Brain microvascular endothelial cell (primary cell): ENCODE measurements at regions not wholly inside any gene's neighbourhood (a gene's known extent, or its start where the extent isn't known, plus 50 kb on each side); places are given as distances from the start of the nearest gene placed in this dataset.

ENCODE experiments used
- DNase-seq: peaks from one replicate; pipeline ENCODE4 v3.0.0-alpha.2; 2020
- H3K27ac ChIP-seq: fragments of 250-450 bp; sonication (Bioruptor Pico); 2 replicates; pipeline ENCODE4 v1.5.1; 2020; ENCODE audit warnings: mild to moderate bottlenecking, moderate library complexity
- H3K27me3 ChIP-seq: fragments of 250-450 bp; sonication (Bioruptor Pico); replicated peaks from 2 replicates; pipeline ENCODE4 v1.5.1; 2020; ENCODE audit warnings: mild to moderate bottlenecking
- H3K36me3 ChIP-seq: fragments of 250-450 bp; sonication (Bioruptor Pico); replicated peaks from 2 replicates; pipeline ENCODE4 v1.5.1; 2020; ENCODE audit warnings: mild to moderate bottlenecking
- H3K4me3 ChIP-seq: 2 replicates; pipeline ENCODE4 v1.5.1; 2011; ENCODE audit warnings: low read depth, mild to moderate bottlenecking, control low read depth, low read length, moderate library complexity
- in situ Hi-C: cut with HindIII; loops from 2 replicates; pipeline ENCODE4 v1.10.0; 2017; ENCODE audit warnings: low sequenced_read_pairs, low pct_ligation_motif_present
- TF ChIP-seq, protein P1 (sequence below): IDR thresholded peaks from 2 replicates; pipeline ENCODE4 v1.5.1; 2011; ENCODE audit warnings: low read depth, mild to moderate bottlenecking, moderate library complexity, low read length, control low read depth, inconsistent platforms; ENCODE audit errors: missing control alignments

DNA sequence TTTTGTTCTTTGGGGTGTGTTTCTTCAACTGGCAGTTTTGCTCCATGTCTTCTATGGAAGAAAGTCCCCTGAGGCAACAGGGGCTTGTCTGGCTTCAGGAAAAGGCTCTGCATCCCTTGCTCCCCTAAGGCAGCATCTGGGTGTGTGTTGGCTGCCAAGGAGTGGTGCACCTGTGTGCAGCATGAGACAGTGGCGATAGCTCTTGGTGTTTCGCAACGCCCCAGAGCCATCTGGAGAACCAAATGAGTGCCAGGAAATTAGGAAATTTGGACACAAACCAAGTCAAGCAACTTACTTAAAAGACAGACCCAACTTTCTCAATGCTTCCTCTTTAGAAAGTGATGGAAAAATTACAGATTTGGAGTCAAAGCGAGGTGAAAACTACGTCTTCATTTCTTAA lies 1044.4 kb upstream of the CNTNAP5 start:
- in situ Hi-C loops = no loop called here
- Histone ChIP-seq H3K27ac (no peak overlapping the region), H3K27me3 (no peaks in the 10 kb centered on the region), H3K4me3 (no peak overlapping the region), H3K36me3 (no peaks in the 10 kb centered on the region)
- no peak for DNase-seq
- TF ChIP-seq, protein P1, sequence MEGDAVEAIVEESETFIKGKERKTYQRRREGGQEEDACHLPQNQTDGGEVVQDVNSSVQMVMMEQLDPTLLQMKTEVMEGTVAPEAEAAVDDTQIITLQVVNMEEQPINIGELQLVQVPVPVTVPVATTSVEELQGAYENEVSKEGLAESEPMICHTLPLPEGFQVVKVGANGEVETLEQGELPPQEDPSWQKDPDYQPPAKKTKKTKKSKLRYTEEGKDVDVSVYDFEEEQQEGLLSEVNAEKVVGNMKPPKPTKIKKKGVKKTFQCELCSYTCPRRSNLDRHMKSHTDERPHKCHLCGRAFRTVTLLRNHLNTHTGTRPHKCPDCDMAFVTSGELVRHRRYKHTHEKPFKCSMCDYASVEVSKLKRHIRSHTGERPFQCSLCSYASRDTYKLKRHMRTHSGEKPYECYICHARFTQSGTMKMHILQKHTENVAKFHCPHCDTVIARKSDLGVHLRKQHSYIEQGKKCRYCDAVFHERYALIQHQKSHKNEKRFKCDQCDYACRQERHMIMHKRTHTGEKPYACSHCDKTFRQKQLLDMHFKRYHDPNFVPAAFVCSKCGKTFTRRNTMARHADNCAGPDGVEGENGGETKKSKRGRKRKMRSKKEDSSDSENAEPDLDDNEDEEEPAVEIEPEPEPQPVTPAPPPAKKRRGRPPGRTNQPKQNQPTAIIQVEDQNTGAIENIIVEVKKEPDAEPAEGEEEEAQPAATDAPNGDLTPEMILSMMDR = no peak

DNA sequence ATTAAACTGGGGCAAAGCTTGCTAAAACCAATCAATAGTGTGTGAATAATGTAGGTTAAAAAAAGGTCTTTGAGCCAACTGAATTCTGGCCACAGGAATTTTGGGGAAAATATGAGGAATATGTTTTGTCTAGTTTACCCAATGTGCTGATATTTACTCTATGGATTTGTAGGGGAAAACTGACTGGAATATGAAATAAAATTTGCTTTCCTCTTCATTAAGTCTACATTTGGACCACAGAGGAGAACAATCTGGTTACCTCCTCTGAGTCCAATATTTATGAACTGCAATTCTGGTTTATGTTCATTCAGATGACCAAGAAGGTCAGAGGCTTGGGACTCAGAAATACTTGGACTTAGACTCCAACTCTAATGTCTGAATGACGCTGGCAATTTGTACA lies 1042.2 kb upstream of the CNTNAP5 start:
- TF ChIP-seq, protein P1 = no peak
- no peak overlapping the region for H3K4me3 ChIP-seq
- H3K36me3 ChIP-seq = no peaks in the 10 kb centered on the region
- in situ Hi-C loops = no loop called here
- H3K27me3 ChIP-seq = no peaks in the 10 kb centered on the region
- H3K27ac ChIP-seq = no peak overlapping the region
- DNase-seq = no peak

DNA sequence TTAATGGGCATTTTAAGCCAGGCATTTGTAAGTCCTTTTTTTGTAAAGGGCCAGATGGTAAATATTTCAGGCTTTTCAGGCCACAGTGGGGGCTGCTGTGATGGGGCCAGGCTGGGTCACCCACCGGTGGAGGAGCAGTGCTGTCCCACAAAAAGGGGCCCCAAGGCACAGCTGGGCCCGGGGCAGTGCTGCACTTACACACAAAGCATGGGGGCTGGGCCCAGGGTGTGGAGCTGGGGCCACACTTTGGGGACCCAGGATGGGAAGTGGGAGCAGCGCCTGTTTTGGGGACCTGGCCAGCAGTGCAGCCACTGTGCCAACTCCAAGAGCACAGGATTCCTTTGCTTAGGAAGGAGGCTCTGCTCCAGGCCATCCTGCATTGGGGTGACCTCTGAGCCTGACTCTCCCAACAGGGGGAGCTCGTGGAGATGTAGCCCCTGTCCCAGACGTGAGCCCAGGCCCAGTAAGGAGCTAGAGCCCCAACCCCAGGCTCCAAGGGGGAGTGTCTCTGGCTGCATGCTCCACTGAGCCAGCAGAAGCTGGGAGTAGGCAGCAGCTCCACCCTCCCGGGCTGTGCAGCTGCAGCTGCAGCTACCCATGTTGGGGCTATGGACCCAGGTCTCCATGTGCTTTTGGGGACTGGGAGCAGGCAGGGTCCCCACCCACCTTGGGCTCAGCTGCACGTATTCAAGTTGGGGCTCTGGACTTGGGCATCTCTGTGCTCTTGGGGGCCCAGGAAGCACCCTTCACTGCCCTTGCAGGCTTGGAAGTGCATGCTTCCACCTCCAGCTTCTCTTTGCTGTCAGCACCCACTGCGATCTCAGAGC lies 1036.5 kb upstream of the CNTNAP5 start:
- TF ChIP-seq, protein P1 = no peak
- H3K27ac ChIP-seq = no peak overlapping the region
- H3K4me3 ChIP-seq = no peak overlapping the region
- no peaks in the 10 kb centered on the region for H3K27me3 ChIP-seq
- H3K36me3 ChIP-seq = no peaks in the 10 kb centered on the region
- in situ Hi-C loops = no loop called here
- DNase-seq = no peak

DNA sequence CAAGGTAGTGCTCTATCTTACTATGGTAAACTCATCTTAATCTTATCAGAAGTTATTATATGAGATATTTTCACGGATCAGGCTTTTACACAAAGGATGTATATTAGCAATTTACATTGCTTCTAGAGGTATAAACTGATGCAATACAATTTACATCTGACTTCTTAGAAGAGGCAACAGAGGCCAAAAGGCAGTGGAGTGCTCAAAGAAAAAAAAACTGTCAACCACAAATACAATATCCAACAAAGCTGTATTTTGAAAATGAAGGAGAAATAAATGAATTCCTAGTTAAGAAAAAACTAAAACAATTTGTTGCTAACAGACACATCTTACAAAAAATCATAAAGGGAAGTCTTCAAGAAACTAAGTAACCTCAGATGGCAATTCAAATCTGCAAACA lies 1031.5 kb upstream of the CNTNAP5 start:
- in situ Hi-C loops = no loop called here
- Histone ChIP-seq H3K36me3 (no peaks in the 10 kb centered on the region), H3K27me3 (no peaks in the 10 kb centered on the region), H3K4me3 (no peak overlapping the region), H3K27ac (no peak overlapping the region)
- TF ChIP-seq, protein P1 = no peak
- no peak for DNase-seq

DNA sequence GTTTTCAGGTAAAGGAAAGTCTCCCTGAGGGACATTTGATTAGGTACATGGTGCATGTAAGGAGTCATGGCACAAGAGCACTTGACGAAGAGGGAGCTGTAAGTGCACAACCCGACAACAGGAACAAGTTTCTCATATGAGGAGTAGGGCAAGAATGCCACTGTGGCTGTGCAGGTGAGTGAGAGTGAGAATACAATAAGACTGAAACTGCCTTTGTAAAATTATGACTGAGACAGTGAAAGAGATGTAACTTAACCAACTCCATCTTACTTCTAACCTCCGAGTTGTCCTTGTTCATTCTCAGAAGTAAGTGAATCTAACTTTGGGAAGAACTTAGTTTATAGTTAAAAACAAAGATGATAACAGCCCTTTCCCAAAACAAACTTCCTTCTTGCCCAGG lies 1025.8 kb upstream of the CNTNAP5 start:
- Histone ChIP-seq H3K27me3 (no peaks in the 10 kb centered on the region), H3K27ac (no peak overlapping the region), H3K4me3 (no peak overlapping the region), H3K36me3 (no peaks in the 10 kb centered on the region)
- TF ChIP-seq, protein P1 = no peak
- in situ Hi-C loops = no loop called here
- DNase-seq = no peak

DNA sequence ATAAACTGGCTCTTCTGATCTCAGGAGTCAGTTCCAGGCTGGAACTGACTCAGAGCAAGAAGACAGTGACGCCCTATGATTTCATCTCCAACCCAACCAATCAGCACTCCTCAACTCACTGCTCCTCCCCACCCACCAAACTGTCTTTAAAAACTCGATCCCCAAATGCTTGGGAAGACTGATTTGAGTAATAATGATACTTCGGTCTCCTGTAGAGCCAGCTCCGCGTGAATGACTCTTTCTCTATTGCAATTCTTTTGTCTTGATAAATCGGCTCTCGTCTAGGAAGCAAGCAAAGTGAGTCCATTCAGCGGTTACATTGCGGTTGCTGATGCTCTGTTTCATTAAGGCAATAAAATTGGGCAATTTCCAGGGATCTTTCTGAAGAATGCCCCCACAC lies 1025.3 kb upstream of the CNTNAP5 start:
- TF ChIP-seq, protein P1 = no peak
- no peak overlapping the region for H3K27ac ChIP-seq
- H3K27me3 ChIP-seq = no peaks in the 10 kb centered on the region
- DNase-seq = no peak
- H3K36me3 ChIP-seq = no peaks in the 10 kb centered on the region
- in situ Hi-C loops = no loop called here
- no peak overlapping the region for H3K4me3 ChIP-seq
